GM10266 (cell line): ENCODE measurements at regions not wholly inside any gene's neighbourhood (a gene's known extent, or its start where the extent isn't known, plus 50 kb on each side); places are given as distances from the start of the nearest gene placed in this dataset.
"Not testable (repeated sequence)": the region's sequence is repeated elsewhere in the genome, so short reads cannot be mapped to it uniquely, and the experiment has no call there.

ENCODE experiments used
- DNase-seq: peaks from one replicate; pipeline ENCODE4 v3.0.0; 2012; ENCODE audit errors: extremely low spot score
- CTCF ChIP-seq: IDR thresholded peaks from 2 replicates; pipeline ENCODE4 v1.5.1; 2012; ENCODE audit warnings: mild to moderate bottlenecking, low read depth; ENCODE audit not compliant: control insufficient read depth, insufficient read depth; ENCODE audit errors: missing control alignments

- DNase-seq = no peak
- no peak for TF ChIP-seq CTCF
These were observed 1239.4 kb upstream of the CRIM1 start for GRCh38 chr2:35116151-35116550.

- no peak for TF ChIP-seq CTCF
- DNase-seq = no peak
These were observed 1240.8 kb upstream of the CRIM1 start for GRCh38 chr2:35114765-35115164.

- not testable (repeated sequence) for DNase-seq
These were observed 1243.2 kb upstream of the CRIM1 start for GRCh38 chr2:35112367-35112766.

DNA sequence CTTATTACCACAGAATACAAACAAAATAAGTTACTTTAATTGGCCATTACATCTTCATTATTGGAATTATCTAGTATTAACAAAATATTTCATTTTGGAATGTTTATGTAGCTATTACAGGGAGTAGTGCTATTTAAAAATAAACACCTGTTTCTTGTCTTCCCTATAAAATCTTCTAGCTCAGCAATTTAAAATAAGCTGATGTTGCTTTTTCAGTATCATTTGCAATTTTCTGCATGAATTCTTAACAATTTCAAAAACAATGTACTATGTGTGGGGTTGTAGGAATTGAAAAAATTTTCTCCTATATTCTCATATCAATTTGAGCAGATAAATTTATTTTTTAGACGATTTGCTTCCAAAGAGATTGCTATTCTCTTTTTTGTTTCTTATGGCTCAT is 1251.3 kb upstream of the CRIM1 start:
- TF ChIP-seq CTCF = no peak
- DNase-seq = no peak

DNA sequence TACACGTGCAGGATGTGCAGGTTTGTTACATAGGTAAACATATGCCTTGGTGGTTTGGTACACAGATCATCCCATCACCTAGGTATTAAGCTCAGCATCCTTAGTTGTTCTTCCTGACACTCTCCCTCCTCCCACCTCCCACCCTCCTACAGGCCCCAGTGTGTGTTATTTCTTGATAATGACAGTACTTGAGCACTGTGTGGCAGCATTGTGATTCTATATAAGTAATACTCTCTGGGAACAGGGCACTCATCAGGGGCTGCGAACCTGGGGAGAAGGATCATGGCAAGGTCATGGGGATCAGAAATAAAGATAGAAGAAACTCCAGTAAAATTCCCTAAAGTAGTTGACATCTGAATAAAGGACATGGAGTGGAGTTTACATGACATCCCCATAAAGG is 1256.2 kb upstream of the CRIM1 start:
- no peak for DNase-seq
- TF ChIP-seq CTCF = no peak

- no peak for DNase-seq
- TF ChIP-seq CTCF = no peak
These were observed 1273.5 kb upstream of the CRIM1 start for GRCh38 chr2:35082072-35082471.

- no peak for TF ChIP-seq CTCF
- no peak for DNase-seq
These were observed 1274.0 kb upstream of the CRIM1 start for GRCh38 chr2:35081622-35082015.

DNA sequence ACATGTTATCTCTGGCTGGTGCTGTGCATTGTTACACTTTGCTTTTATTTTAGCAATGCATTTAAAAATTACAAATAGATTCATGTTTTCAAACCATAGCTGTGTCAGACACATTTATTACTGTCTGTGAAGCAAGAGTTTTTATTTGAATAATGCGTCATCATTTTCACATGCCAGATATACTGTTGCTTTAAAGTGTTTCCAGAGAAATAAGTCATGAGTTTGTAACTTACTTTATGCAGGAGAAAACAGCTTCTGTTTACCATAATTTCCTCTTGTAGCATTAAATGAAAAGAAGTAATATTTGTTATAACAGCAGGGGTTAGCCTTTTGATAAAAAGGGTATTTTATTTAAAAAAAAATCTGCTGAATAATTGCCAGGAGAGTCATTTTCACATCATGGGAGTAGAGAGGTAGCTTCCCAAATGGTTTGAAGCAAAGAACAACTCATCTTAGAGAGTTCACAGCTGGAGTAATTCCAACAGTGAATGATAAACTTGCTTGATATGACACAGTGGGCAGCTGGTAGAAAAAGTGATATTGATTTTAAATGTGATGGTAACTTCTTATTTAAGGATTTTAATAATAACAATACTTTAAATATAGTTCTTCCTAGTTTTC is 1274.5 kb upstream of the CRIM1 start:
- DNase-seq = no peak
- no peak for TF ChIP-seq CTCF
